Ectodermal cell (in vitro differentiated cells): ENCODE measurements at regions not wholly inside any gene's neighbourhood (a gene's known extent, or its start where the extent isn't known, plus 50 kb on each side); places are given as distances from the start of the nearest gene placed in this dataset.

Experiments used
- H3K27ac ChIP-seq: 2 replicates; pipeline ENCODE4 v1.7.0; 2013; ENCODE audit warnings: mild to moderate bottlenecking, low read depth, low read length; ENCODE audit not compliant: insufficient read depth, poor library complexity, severe bottlenecking
- H3K27me3 ChIP-seq: 2 replicates; pipeline ENCODE4 v1.7.0; 2013; ENCODE audit warnings: mild to moderate bottlenecking, low read length; ENCODE audit not compliant: insufficient read depth, control insufficient read depth, poor library complexity, severe bottlenecking
- H3K36me3 ChIP-seq: one replicate; pipeline ENCODE4 v1.7.0; 2013; ENCODE audit warnings: low read length; ENCODE audit not compliant: control insufficient read depth, insufficient read depth
- H3K4me1 ChIP-seq: one replicate; pipeline ENCODE4 v1.7.0; 2013; ENCODE audit warnings: low read length; ENCODE audit not compliant: control insufficient read depth, insufficient read depth
- H3K4me3 ChIP-seq: 2 replicates; pipeline ENCODE4 v1.7.0; 2013; ENCODE audit warnings: low read depth, low read length, control low read depth; ENCODE audit not compliant: insufficient read depth
- H3K9me3 ChIP-seq: 2 replicates; pipeline ENCODE4 v1.7.0; 2013; ENCODE audit warnings: mild to moderate bottlenecking, low read length, moderate library complexity; ENCODE audit not compliant: control insufficient read depth
- WGBS, 2 experiments: methylation state at CpG; one replicate each; pipeline ENCODE4 v1.1.7; 2013; ENCODE audit warnings: missing lambda C conversion rate in 2 of 2; 5-methylcytosine and 5-hydroxymethylcytosine counted together

DNA sequence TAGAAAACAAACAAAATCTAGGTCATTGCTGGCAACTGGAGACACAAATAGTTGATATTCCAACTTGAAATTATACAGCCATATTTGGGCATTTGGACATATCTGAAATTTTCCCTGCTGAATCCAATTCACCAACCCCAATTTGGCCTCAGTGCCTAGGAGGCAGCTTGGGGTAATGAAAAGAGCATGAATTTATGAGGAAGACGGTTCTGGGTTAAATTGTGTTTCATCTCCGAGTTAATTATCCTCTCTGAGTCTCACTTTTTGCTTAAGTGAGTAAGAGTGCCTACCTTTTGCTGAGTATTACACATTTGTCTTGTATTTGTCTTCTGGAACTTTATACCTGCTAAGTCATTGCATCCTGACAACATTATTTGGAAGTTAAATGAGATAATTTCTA lies 1906.8 kb upstream of the PIK3C3 start:
- Histone ChIP-seq H3K4me1 (no peaks in the 10 kb centered on the region), H3K36me3 (no peaks in the 10 kb centered on the region), H3K27ac (no peak overlapping the region), H3K4me3 (no peak overlapping the region), H3K9me3 (no peaks in the 10 kb centered on the region), H3K27me3 (no peaks in the 10 kb centered on the region)
- WGBS, 2 experiments = 91 to 98% methylated on average over 2 of the region's 2 CpGs

GRCh38 chr18:40046596-40046995 lies 1908.4 kb upstream of the PIK3C3 start:
- no peaks in the 10 kb centered on the region for H3K36me3 ChIP-seq
- H3K27me3 ChIP-seq = no peaks in the 10 kb centered on the region
- 94% methylated on average over 3 of the region's 3 CpGs for WGBS, 2 experiments
- no peaks in the 10 kb centered on the region for H3K9me3 ChIP-seq
- H3K4me1 ChIP-seq = no peaks in the 10 kb centered on the region
- H3K27ac ChIP-seq = no peak overlapping the region
- H3K4me3 ChIP-seq = no peak overlapping the region

DNA sequence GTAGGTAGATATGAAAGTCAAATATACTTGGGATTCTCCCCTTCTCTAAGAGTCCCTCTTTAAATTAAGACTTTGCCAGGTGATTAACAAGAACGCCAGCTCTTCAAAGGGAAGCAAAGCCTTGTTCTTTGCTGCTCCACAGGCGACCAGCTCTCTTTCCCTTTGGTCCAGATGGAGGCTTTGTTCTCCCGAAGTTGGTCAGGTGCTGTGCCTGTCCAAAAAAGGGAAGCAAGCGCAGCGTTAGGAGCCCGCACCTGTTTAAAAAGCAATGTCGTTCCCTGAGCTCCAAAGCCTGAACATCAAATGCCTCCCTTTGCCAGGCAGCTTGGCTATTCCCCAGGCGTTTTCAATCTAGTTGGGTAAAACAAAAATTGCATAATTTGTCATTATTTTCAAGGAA lies 1913.1 kb upstream of the PIK3C3 start:
- Histone ChIP-seq H3K4me3 (no peak overlapping the region), H3K9me3 (no peaks in the 10 kb centered on the region), H3K36me3 (no peaks in the 10 kb centered on the region), H3K27me3 (no peaks in the 10 kb centered on the region), H3K27ac (no peak overlapping the region), H3K4me1 (no peaks in the 10 kb centered on the region)
- 41 to 54% methylated on average over 8 of the region's 8 CpGs for WGBS, 2 experiments

DNA sequence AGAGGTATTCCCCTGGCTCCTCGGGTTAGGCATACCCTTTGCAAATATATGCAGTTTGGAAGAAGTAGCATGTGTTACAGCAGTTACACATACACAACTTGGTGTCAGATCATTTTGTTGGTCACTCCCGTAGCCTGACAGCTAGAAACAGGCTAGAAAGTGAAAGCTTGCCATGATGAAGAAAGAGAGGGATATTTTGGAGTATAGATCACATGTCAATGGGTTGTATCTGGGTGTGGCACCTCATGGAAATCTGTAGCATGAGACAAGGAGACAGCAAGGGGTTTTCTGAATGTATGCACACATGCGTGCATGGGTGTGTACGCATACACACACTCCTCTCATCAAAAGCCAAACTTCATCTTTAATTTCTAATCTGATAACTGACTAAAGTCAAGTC lies 1914.5 kb upstream of the PIK3C3 start:
- Histone ChIP-seq H3K27me3 (no peaks in the 10 kb centered on the region), H3K36me3 (no peaks in the 10 kb centered on the region), H3K4me1 (no peaks in the 10 kb centered on the region), H3K9me3 (no peaks in the 10 kb centered on the region), H3K4me3 (no peak overlapping the region), H3K27ac (no peak overlapping the region)
- WGBS, 2 experiments = 90 to 97% methylated on average over 3 to 4 of the region's 4 CpGs

DNA sequence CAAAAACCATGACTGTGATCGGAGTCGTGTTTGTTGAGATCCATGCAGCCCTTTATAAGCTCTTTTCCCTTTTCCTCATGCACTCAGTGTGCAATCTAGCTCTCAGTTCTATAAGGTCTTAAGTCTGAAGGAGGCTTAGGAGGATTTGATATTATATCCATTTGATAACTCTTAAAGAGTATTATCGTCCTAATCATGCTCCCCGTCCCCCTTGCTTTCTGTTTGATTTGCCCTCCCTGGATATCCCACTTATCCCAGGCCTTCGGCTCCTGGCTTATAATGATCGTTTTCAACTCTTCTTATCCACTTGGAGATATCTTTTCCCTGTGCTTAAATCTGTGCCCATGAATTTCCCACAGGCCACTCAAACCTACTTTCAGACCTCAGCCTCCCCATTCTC lies 1917.7 kb upstream of the PIK3C3 start:
- H3K9me3 ChIP-seq = no peaks in the 10 kb centered on the region
- H3K4me3 ChIP-seq = no peak overlapping the region
- no peak overlapping the region for H3K27ac ChIP-seq
- 93 to 95% methylated on average over 6 of the region's 6 CpGs for WGBS, 2 experiments
- H3K27me3 ChIP-seq = no peaks in the 10 kb centered on the region
- no peaks in the 10 kb centered on the region for H3K36me3 ChIP-seq
- H3K4me1 ChIP-seq = no peaks in the 10 kb centered on the region

- Histone ChIP-seq H3K9me3 (no peaks in the 10 kb centered on the region), H3K36me3 (no peaks in the 10 kb centered on the region), H3K4me1 (no peaks in the 10 kb centered on the region), H3K4me3 (no peak overlapping the region), H3K27me3 (no peaks in the 10 kb centered on the region), H3K27ac (no peak overlapping the region)
- WGBS, 2 experiments = 80% methylated on average over 1 of the region's 1 CpG; no CpG with 5 or more reads in 1 of the 2 experiments
Observed at GRCh38 chr18:40036861-40037260, 1918.2 kb upstream of the PIK3C3 start.

GRCh38 chr18:40035966-40036365 lies 1919.1 kb upstream of the PIK3C3 start:
- Histone ChIP-seq H3K9me3 (no peaks in the 10 kb centered on the region), H3K27me3 (no peaks in the 10 kb centered on the region), H3K4me3 (no peak overlapping the region), H3K27ac (no peak overlapping the region), H3K36me3 (no peaks in the 10 kb centered on the region), H3K4me1 (no peaks in the 10 kb centered on the region)
- WGBS, 2 experiments = 57 to 79% methylated on average over 1 of the region's 1 CpG

DNA sequence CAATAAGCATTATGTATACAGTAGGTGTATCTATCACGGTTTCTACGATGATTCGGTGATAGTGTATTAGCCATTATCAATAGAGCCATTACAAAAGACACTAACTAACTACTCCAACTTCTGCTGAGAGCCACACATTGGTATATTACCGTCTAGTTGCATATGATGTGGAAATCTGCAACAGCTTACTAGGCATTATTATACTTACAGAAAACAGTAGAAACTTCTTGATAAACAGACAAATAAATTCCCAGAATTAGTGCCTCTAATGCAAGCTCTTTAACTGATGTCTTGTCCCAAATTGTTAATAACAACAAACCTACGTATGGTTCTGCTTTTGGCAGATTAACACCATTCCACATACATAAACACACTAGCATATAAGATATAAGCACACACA lies 1923.0 kb upstream of the PIK3C3 start:
- Histone ChIP-seq H3K27ac (no peak overlapping the region), H3K36me3 (no peaks in the 10 kb centered on the region), H3K4me1 (no peaks in the 10 kb centered on the region), H3K9me3 (no peaks in the 10 kb centered on the region), H3K4me3 (no peak overlapping the region), H3K27me3 (no peaks in the 10 kb centered on the region)
- WGBS, 2 experiments = 90 to 94% methylated on average over 2 to 5 of the region's 5 CpGs

- no peak overlapping the region for H3K4me3 ChIP-seq
- 83 to 89% methylated on average over 1 of the region's 1 CpG for WGBS, 2 experiments
- H3K4me1 ChIP-seq = no peaks in the 10 kb centered on the region
- no peak overlapping the region for H3K27ac ChIP-seq
- H3K36me3 ChIP-seq = no peaks in the 10 kb centered on the region
- no peaks in the 10 kb centered on the region for H3K9me3 ChIP-seq
- H3K27me3 ChIP-seq = no peaks in the 10 kb centered on the region
Observed at GRCh38 chr18:40031435-40031834, 1923.6 kb upstream of the PIK3C3 start.

GRCh38 chr18:40019797-40020392 lies 1935.1 kb upstream of the PIK3C3 start:
- Histone ChIP-seq H3K4me1 (peaks cover 24% of the 10 kb centered on the region), H3K27ac (no peak overlapping the region), H3K36me3 (no peaks in the 10 kb centered on the region), H3K4me3 (no peak overlapping the region), H3K27me3 (no peaks in the 10 kb centered on the region), H3K9me3 (no peaks in the 10 kb centered on the region)
- WGBS, 2 experiments = 53 to 56% methylated on average over 2 of the region's 2 CpGs

- whole genome bisulfite sequencing, 2 experiments = 88 to 90% methylated on average over 3 to 6 of the region's 6 CpGs
- peaks cover 24% of the 10 kb centered on the region for H3K4me1 ChIP-seq
- H3K27me3 ChIP-seq = no peaks in the 10 kb centered on the region
- no peaks in the 10 kb centered on the region for H3K36me3 ChIP-seq
- no peaks in the 10 kb centered on the region for H3K9me3 ChIP-seq
- no peak overlapping the region for H3K27ac ChIP-seq
- H3K4me3 ChIP-seq = no peak overlapping the region
Observed at GRCh38 chr18:40018266-40018665, 1936.8 kb upstream of the PIK3C3 start.
